HG03196 (cell line): ENCODE measurements at regions not wholly inside any gene's neighbourhood (a gene's known extent, or its start where the extent isn't known, plus 50 kb on each side); places are given as distances from the start of the nearest gene placed in this dataset.
A peak's percentile ranks its signal among the peaks of the same experiment; 100 is the strongest.

Source experiments
- ATAC-seq: cut with Tn5 transposase; IDR thresholded peaks from one replicate; pipeline ENCODE4 v1.9.1; 2021; ENCODE audit not compliant: unreplicated experiment

- ATAC-seq, result no peak
Measured at GRCh38 chr5:54927097-54927746, 58.2 kb downstream of the ESM1 start.

GRCh38 chr5:54924487-54924886 lies 60.9 kb downstream of the ESM1 start:
- ATAC-seq, result no peak

GRCh38 chr5:54917323-54917722 lies 68.1 kb downstream of the ESM1 start:
- ATAC-seq, result no peak

GRCh38 chr5:54915466-54916027 lies 69.8 kb downstream of the ESM1 start:
- no peak for ATAC-seq

DNA sequence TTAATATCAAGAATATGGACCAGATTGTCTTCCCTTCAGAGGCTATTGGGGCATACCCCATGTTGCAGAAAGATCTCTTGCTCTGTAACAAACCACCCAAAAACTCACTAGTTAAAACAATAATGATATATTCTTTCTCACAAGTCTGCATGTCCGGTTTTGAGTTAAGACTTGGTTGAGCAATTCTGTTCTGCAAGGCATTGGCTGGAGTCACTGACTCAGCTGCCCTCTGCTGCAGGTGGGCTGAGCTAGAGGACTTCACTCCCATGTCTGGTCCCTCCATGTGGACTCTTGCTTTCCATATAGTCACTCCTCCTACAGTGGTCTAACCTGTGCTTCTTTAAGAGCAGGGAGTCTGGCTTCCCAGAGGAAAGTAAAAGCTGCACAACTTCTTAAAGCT lies 73.4 kb downstream of the ESM1 start:
- no peak for ATAC-seq

- ATAC-seq, result no peak
Measured at GRCh38 chr5:54909911-54910870, 75.2 kb downstream of the ESM1 start.

GRCh38 chr5:54908774-54909525 lies 76.4 kb downstream of the ESM1 start:
- ATAC-seq, result no peak

DNA sequence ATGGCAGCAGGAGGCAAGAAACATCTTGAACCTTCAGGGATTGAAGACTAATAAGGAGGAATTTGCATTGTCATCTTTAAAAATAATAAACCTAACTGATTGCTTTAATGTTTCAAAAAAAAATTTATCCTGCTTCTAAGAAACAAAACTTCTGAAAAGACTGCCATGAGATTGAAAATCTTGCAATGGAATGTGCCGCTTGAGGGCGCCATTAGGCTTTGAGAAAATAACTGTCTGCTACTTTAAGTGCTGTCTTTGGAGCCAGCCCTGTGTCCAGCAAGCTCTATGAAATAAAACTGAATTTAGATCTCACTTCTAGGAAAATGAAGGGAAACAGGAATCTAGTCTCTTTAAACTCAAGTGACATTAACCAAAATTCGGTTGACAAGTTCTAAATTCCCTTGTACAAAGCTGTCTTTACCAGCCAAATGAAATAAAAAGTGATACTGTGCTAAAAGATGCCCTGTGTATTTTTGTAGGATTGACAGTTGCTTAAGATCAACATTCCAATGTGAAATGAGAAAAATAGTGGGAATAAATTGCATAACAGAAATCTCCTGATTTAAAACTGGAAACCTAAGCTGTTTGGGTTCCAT lies 79.4 kb downstream of the ESM1 start:
- no peak for ATAC-seq

GRCh38 chr5:54905246-54905795 lies 80.1 kb downstream of the ESM1 start:
- ATAC-seq, result no peak

DNA sequence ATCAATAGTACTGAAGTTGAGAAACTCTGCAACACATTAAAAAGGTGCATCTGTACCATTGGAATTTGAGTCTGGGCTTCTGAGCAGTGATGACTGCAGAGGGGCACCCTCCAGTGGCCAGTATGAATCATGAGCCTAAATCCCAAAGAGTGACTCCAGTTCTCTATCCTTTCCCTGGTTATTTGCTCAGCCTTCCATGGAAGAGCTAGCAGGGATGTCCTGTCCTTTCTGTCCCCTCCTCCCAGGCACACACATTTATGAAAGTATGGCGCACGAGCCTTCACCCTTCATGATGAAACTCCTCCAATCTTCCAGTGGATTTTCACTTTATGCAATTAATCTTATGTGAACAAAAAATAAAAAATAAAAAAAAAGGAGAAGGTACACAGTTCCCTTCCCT lies 81.0 kb downstream of the ESM1 start:
- no peak for ATAC-seq

- peak; percentile 100 for ATAC-seq
Measured at GRCh38 chr5:54902791-54903473, 82.5 kb downstream of the ESM1 start.

DNA sequence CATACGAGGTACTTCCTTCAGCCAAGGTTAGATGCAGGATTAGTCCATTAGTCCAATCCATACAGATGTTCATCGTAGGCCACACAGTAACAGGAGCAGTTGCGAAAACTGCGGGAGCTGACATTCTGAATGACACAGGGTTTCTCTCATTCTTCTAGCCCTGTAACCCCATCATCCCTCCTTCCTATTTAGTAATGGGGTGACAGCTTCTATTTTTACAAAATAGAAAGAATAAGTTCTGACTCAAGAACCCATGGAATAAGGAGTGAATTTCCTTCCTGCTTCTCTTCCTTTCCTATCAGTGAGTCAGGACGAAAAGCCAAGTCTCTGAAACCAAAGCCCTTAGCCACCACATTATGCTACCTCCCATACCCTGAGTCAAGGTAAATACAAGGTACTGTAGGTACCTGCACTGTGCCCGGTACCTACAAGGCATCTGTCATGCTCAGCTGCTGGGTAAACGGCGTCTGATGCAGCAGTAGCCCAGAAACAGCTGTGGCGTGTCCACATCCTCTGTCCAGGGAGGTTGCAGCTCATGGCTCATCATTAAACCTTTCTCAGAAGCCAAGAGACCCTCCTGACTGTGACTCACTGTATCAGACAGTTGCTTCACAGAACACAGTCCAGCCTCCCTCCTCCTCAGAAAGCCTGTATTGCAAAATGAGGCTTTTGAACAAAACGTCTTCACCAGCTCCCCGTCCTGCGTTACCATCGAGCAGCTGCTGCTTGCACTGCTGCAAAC lies 84.2 kb downstream of the ESM1 start:
- ATAC-seq, result no peak

GRCh38 chr5:54897001-54897400 lies 88.4 kb downstream of the ESM1 start:
- ATAC-seq, result no peak

GRCh38 chr5:54895816-54896341 lies 89.5 kb downstream of the ESM1 start:
- no peak for ATAC-seq

DNA sequence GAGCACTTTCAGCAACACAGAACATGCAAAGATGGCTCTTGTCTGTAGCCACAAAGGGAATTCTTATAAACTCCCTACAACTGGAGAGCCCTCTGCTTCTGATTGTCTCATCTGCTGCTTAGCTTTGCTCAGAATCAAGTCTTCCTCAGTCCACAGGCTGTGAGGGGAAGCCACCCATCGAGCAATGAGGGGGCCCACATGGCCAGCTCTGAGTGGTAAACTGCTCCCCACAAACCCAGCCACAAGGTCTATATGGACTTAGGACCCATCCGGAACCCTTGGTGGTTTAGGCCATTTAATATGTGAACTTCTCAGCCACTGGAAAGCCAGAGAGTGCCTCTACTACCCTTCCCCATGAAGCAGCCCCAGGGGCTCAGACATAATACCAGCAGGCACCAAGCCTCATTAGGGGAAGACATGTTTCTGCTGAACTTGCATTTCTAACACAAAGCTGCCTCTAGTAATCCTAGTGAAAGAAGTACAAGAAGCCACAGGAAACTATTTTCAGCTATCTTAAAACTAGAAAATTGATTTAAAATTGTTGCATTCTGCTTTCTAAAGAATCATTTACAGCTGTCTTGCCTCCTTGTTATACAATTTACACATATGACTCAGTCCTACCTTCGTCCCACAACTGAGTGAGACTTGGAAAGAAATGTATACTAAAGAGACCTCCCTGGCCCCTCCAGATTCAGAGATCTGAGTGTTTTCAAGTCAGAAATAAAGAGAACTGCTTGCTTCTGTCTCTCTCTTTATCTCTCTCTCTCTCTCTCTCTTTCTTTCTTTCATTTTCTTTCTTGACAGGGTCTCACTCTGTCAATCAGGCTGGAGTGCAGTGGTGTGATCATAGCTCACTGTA lies 90.2 kb downstream of the ESM1 start:
- no peak for ATAC-seq

DNA sequence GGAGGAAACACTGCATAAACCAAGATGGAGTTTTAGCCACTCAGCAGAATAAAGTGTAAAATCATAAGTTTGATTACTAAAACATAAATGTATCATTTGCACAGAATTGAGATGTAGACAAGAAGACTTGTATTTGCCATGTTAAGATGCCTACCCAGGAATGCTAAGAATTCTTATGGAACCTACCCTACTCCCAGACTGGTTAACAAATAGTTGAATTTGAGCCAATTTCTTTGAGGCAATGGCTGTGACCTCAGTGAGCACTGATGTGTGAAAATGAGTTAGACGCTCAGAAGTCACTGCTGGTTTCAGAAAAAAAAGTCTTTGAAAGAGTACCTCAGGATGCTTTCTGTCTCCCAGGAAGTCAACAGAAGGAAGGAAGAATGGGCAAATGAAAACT lies 95.6 kb downstream of the ESM1 start:
- ATAC-seq, result no peak

GRCh38 chr5:54887663-54888062 lies 97.7 kb downstream of the ESM1 start:
- no peak for ATAC-seq

DNA sequence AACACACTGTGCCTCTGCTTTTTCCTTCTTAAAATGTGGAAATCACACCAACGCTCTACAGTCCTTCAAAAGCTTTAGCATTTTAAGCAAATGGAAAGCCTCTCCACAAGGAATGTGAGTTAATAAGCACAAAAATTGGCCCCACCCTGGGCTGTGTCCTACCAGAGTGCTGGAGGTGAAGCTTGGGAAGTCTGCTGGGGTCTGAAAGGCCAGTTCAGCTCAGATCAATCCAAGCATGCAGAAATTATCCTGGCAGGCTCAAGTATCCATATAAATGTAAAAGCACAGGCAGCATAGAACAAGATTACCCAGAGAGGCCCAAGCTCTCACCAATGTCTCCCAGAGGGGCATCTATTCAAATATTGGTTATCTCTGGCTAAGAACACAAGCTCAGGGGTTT lies 98.5 kb downstream of the ESM1 start:
- no peak for ATAC-seq
